HEK293T (cell line): ENCODE measurements at regions not wholly inside any gene's neighbourhood (a gene's known extent, or its start where the extent isn't known, plus 50 kb on each side); places are given as distances from the start of the nearest gene placed in this dataset.
"Not testable (repeated sequence)": the region's sequence is repeated elsewhere in the genome, so short reads cannot be mapped to it uniquely, and the experiment has no call there.

Experiments
- CTCF ChIA-PET: fragments of 350-600 bp; formaldehyde crosslinking; extraction: SDS; loops from one replicate; lab custom pipeline; 2021; ENCODE audit warnings: antibody characterized with exemption, inconsistent platforms; lab: Yijun Ruan, JAX
- POLR2A ChIA-PET: fragments of 350-600 bp; formaldehyde crosslinking; extraction: SDS; loops from one replicate; lab custom pipeline; 2020; ENCODE audit warnings: antibody characterized with exemption, inconsistent platforms; lab: Yijun Ruan, JAX
- DNase-seq: peaks from one replicate; pipeline ENCODE4 v3.0.0; 2012; ENCODE audit warnings: mixed read lengths; ENCODE audit errors: extremely low spot score
- ARNT ChIP-seq: fragments of 450-650 bp; IDR thresholded peaks from 2 replicates; pipeline ENCODE4 v1.6.1; 2017; ENCODE audit warnings: mild to moderate bottlenecking
- BHLHE40 ChIP-seq: fragments of 450-650 bp; IDR thresholded peaks from 2 replicates; pipeline ENCODE4 v1.6.1; 2016; ENCODE audit warnings: mild to moderate bottlenecking, moderate library complexity, borderline replicate concordance
- CTBP1 ChIP-seq: fragments of 450-650 bp; IDR thresholded peaks from 2 replicates; pipeline ENCODE4 v1.6.1; 2016; ENCODE audit warnings: borderline replicate concordance
- ELF4 ChIP-seq: fragments of 450-650 bp; IDR thresholded peaks from 2 replicates; pipeline ENCODE4 v1.6.1; 2017; ENCODE audit warnings: antibody characterized with exemption
- FOXA1 ChIP-seq: fragments of 450-650 bp; IDR thresholded peaks from 2 replicates; pipeline ENCODE4 v1.6.1; 2016; ENCODE audit warnings: mild to moderate bottlenecking
- FOXK2 ChIP-seq: fragments of 450-650 bp; IDR thresholded peaks from 2 replicates; pipeline ENCODE4 v1.6.1; 2016; ENCODE audit warnings: mild to moderate bottlenecking
- FOXM1 ChIP-seq: fragments of 450-650 bp; IDR thresholded peaks from 2 replicates; pipeline ENCODE4 v1.6.1; 2017; ENCODE audit warnings: mild to moderate bottlenecking, borderline replicate concordance
- HDGF ChIP-seq: fragments of 450-650 bp; IDR thresholded peaks from 2 replicates; pipeline ENCODE4 v1.6.1; 2017; ENCODE audit warnings: antibody characterized with exemption, borderline replicate concordance
- L3MBTL2 ChIP-seq: fragments of 450-650 bp; conservative IDR thresholded peaks from 2 replicates; pipeline ENCODE4 v1.6.1; 2016; ENCODE audit warnings: mild to moderate bottlenecking
- LEF1 ChIP-seq: fragments of 450-650 bp; IDR thresholded peaks from 2 replicates; pipeline ENCODE4 v1.6.1; 2017; ENCODE audit warnings: mild to moderate bottlenecking, borderline replicate concordance
- NFRKB ChIP-seq: fragments of 450-650 bp; IDR thresholded peaks from 2 replicates; pipeline ENCODE4 v1.6.1; 2016; ENCODE audit warnings: mild to moderate bottlenecking, moderate library complexity
- PKNOX1 ChIP-seq: fragments of 450-650 bp; IDR thresholded peaks from 2 replicates; pipeline ENCODE4 v1.6.1; 2016
- SP1 ChIP-seq: fragments of 450-650 bp; IDR thresholded peaks from 2 replicates; pipeline ENCODE4 v1.6.1; 2017
- SUZ12 ChIP-seq: fragments of 450-650 bp; IDR thresholded peaks from 2 replicates; pipeline ENCODE4 v1.6.1; 2016; ENCODE audit warnings: mild to moderate bottlenecking
- TARDBP ChIP-seq: fragments of 450-650 bp; IDR thresholded peaks from 2 replicates; pipeline ENCODE4 v1.6.1; 2016
- ZNF384 ChIP-seq: fragments of 450-650 bp; IDR thresholded peaks from 2 replicates; pipeline ENCODE4 v1.6.1; 2016

GRCh38 chr12:73221836-73222235 lies 949.7 kb downstream of the TRHDE start:
- ChIA-PET POLR2A (no interaction called here), CTCF (no interaction called here)
- no peak for TF ChIP-seq TARDBP
- no peak for TF ChIP-seq FOXK2
- TF ChIP-seq CTBP1 = no peak
- no peak for TF ChIP-seq HDGF
- TF ChIP-seq ARNT = no peak
- no peak for TF ChIP-seq BHLHE40
- no peak for TF ChIP-seq FOXM1
- TF ChIP-seq L3MBTL2 = no peak
- TF ChIP-seq SUZ12 = no peak
- no peak for TF ChIP-seq FOXA1
- no peak for TF ChIP-seq SP1
- no peak for TF ChIP-seq ELF4
- TF ChIP-seq NFRKB = no peak
- no peak for TF ChIP-seq LEF1
- TF ChIP-seq PKNOX1 = no peak
- TF ChIP-seq ZNF384 = no peak
- no peak for DNase-seq

GRCh38 chr12:73225371-73225937 lies 953.3 kb downstream of the TRHDE start:
- POLR2A ChIA-PET = no interaction called here
- DNase-seq = no peak
- CTCF ChIA-PET = no interaction called here
- TF ChIP-seq ELF4 = no peak
- TF ChIP-seq FOXA1 = no peak
- TF ChIP-seq FOXK2 = no peak
- TF ChIP-seq CTBP1 = no peak
- TF ChIP-seq LEF1 = no peak
- TF ChIP-seq ZNF384 = no peak
- no peak for TF ChIP-seq L3MBTL2
- TF ChIP-seq ARNT = no peak
- TF ChIP-seq NFRKB = no peak
- TF ChIP-seq SP1 = no peak

GRCh38 chr12:73225941-73226340 lies 953.8 kb downstream of the TRHDE start:
- ChIA-PET CTCF (no interaction called here), POLR2A (no interaction called here)
- TF ChIP-seq ELF4 (no peak), PKNOX1 (peak; percentile 53), SUZ12 (no peak)
- DNase-seq = no peak

- ChIA-PET POLR2A (no interaction called here), CTCF (no interaction called here)
- DNase-seq = no peak
- TF ChIP-seq LEF1 (no peak), PKNOX1 (no peak), TARDBP (no peak), CTBP1 (no peak), ARNT (no peak), L3MBTL2 (no peak)
These were observed 954.4 kb downstream of the TRHDE start for GRCh38 chr12:73226593-73226992.

GRCh38 chr12:73228828-73229227 lies 956.7 kb downstream of the TRHDE start:
- DNase-seq, CTCF ChIA-PET, POLR2A ChIA-PET: not testable (repeated sequence)

GRCh38 chr12:73235387-73235786 lies 963.2 kb downstream of the TRHDE start:
- no peak for DNase-seq
- POLR2A ChIA-PET = no interaction called here
- CTCF ChIA-PET = no interaction called here
- no peak for TF ChIP-seq ELF4
- TF ChIP-seq SP1 = no peak
- no peak for TF ChIP-seq FOXK2
- no peak for TF ChIP-seq BHLHE40
- no peak for TF ChIP-seq LEF1
- no peak for TF ChIP-seq CTBP1
- no peak for TF ChIP-seq HDGF
- TF ChIP-seq SUZ12 = no peak
- no peak for TF ChIP-seq ZNF384
- no peak for TF ChIP-seq TARDBP
- no peak for TF ChIP-seq FOXA1
- no peak for TF ChIP-seq PKNOX1
- no peak for TF ChIP-seq L3MBTL2
- no peak for TF ChIP-seq NFRKB
- TF ChIP-seq ARNT = no peak
- no peak for TF ChIP-seq FOXM1

GRCh38 chr12:73240110-73240509 lies 967.9 kb downstream of the TRHDE start:
- CTCF ChIA-PET = no interaction called here
- POLR2A ChIA-PET = no interaction called here
- DNase-seq = no peak
- TF ChIP-seq FOXA1 (no peak), SUZ12 (no peak), CTBP1 (no peak)
